ENCODE measurements at regions not wholly inside any gene's neighbourhood (a gene's known extent, or its start where the extent isn't known, plus 50 kb on each side); places are given as distances from the start of the nearest gene placed in this dataset.

DNA sequence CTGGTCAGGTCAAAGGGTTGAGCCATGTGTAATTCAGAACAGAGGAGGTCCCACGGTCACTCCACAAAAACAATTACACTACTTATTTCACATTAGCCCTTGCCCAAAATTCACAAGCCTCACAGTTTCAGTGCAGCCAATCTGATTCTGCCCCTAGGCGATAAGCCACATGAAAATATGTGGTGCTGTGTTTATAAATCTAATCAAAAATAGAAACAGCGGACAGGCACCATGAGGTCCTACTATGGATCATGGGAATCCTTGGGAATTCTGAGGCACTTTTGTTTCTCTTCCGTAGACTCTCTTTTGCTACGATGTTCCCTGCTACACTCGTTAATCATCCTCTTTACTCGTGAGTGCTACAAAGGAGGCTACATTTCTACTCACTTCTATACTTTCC is 476.1 kb downstream of the TFAP2A start:
- 92% methylated on average over 5 of the region's 7 CpGs for WGBS (ENCODE audit: insufficient coverage)
- POLR2A ChIA-PET = no interaction called here
- no peaks in the 10 kb centered on the region for H3K36me3 ChIP-seq (ENCODE audit: control insufficient read depth in 2 of 2, extremely low read depth in 1 of 2, insufficient read depth in 1 of 2, low read length in 1 of 2)
- CTCF ChIA-PET = no interaction called here
- H3K27me3 ChIP-seq (replicated peaks in 1 of 2; ENCODE audit: control insufficient read depth in 2 of 2, extremely low read depth in 1 of 2, insufficient read depth in 2 of 2, low read length in 1 of 2) = no peaks in the 10 kb centered on the region
- H3K4me3 ChIP-seq (ENCODE audit: control insufficient read depth in 1 of 2, extremely low read depth in 1 of 2, low read length in 1 of 2) = no peak overlapping the region
- H3K27me3 Mint-ChIP-seq = no peaks in the 10 kb centered on the region
- H3K27ac Mint-ChIP-seq = no peak overlapping the region
- ATAC-seq (replicated peaks in 1 of 4) = no peak
- no peaks in the 10 kb centered on the region for H3K4me1 Mint-ChIP-seq
- H3K27ac ChIP-seq (ENCODE audit: low read length) = no peak overlapping the region
- DNase-seq = no peak
- H3K36me3 Mint-ChIP-seq = no peaks in the 10 kb centered on the region
- H3K9me3 ChIP-seq = no peaks in the 10 kb centered on the region
- H3K4me3 Mint-ChIP-seq = no peak overlapping the region
- H3K4me1 ChIP-seq (ENCODE audit: control insufficient read depth in 1 of 2, extremely low read depth in 1 of 2, insufficient read depth in 2 of 2, low read length in 2 of 2) = no peaks in the 10 kb centered on the region
- H3K9me3 Mint-ChIP-seq = peaks cover 0 to 4% (median 3%) of the 10 kb centered on the region in 3 donors

DNA sequence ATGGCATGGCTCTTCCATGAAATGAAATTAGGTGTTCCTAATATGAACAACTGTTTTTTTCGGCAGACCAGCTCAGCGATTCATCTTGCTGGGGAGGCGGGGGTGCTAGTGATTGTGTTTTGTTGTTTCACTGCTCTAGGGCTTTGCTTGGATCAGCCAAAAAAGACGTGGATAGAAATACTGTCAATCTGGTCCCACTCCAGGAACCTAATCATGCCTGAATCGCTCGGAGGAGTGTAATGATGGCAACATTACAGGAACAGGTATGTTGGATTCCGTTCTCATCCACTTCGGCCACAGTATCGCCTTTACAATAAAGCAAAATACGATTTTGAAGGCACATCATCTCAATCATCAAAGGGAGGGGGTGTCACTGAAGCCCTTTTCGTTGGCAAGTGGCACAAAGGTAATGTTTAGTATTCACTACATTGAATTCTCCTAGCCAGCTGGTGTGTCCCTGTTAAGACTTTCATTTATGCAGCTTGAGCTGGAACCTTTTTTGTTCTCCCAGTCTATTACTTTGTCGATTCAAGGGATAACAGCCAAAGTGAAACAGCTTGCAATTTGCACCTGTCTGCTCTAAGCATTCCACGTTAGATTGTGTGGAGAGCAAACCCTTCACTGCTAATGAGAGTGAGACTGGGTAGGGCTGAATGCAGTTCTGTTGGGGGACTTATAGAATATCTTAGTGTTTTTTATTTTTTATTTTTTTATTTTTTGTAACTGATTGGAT is 477.7 kb downstream of the TFAP2A start:
- Histone ChIP-seq H3K36me3 (ENCODE audit: control insufficient read depth in 2 of 2, extremely low read depth in 1 of 2, insufficient read depth in 1 of 2, low read length in 1 of 2) (no peaks in the 10 kb centered on the region), H3K9me3 (no peaks in the 10 kb centered on the region), H3K27ac (ENCODE audit: low read length) (no peak overlapping the region), H3K27me3 (replicated peaks in 1 of 2; ENCODE audit: control insufficient read depth in 2 of 2, extremely low read depth in 1 of 2, insufficient read depth in 2 of 2, low read length in 1 of 2) (no peaks in the 10 kb centered on the region), H3K4me1 (ENCODE audit: control insufficient read depth in 1 of 2, extremely low read depth in 1 of 2, insufficient read depth in 2 of 2, low read length in 2 of 2) (no peaks in the 10 kb centered on the region), H3K4me3 (ENCODE audit: control insufficient read depth in 1 of 2, extremely low read depth in 1 of 2, low read length in 1 of 2) (no peak overlapping the region)
- H3K4me1 Mint-ChIP-seq = no peaks in the 10 kb centered on the region
- H3K4me3 Mint-ChIP-seq = no peak overlapping the region
- ChIA-PET POLR2A (no interaction called here), CTCF (no interaction called here)
- no peak overlapping the region for H3K27ac Mint-ChIP-seq
- no peaks in the 10 kb centered on the region for H3K36me3 Mint-ChIP-seq
- peaks cover 0 to 3% (median 0%) of the 10 kb centered on the region in 3 donors for H3K9me3 Mint-ChIP-seq
- H3K27me3 Mint-ChIP-seq = no peaks in the 10 kb centered on the region
- ATAC-seq (replicated peaks in 1 of 4) (no peak), DNase-seq (no peak)
- 88% methylated on average over 4 of the region's 13 CpGs for WGBS (ENCODE audit: insufficient coverage)

DNA sequence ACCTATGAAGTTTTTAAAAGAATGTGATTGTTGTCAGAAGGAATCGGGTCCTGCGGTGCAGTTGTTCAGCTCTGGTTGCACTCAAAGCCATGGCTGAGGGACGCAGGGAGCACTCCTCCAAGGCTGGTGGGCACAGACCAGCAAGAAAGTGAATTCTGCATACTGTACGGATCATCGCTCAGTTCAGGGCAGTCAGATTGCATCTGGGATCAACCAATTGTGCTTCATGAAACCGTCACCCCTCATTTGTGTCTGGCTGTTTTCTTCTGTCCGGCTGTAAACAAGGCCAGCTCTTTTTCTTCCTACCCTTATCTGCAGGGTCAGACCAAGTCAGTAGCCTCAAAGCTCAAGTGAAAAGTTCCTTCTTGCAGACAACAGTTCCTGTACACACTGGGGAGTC is 478.3 kb downstream of the TFAP2A start:
- no peaks in the 10 kb centered on the region for H3K36me3 Mint-ChIP-seq
- no peak for ATAC-seq (replicated peaks in 1 of 4)
- DNase-seq = no peak
- Histone ChIP-seq H3K4me3 (ENCODE audit: control insufficient read depth in 1 of 2, extremely low read depth in 1 of 2, low read length in 1 of 2) (no peak overlapping the region), H3K27ac (ENCODE audit: low read length) (no peak overlapping the region), H3K36me3 (ENCODE audit: control insufficient read depth in 2 of 2, extremely low read depth in 1 of 2, insufficient read depth in 1 of 2, low read length in 1 of 2) (no peaks in the 10 kb centered on the region), H3K4me1 (ENCODE audit: control insufficient read depth in 1 of 2, extremely low read depth in 1 of 2, insufficient read depth in 2 of 2, low read length in 2 of 2) (no peaks in the 10 kb centered on the region), H3K27me3 (replicated peaks in 1 of 2; ENCODE audit: control insufficient read depth in 2 of 2, extremely low read depth in 1 of 2, insufficient read depth in 2 of 2, low read length in 1 of 2) (no peaks in the 10 kb centered on the region), H3K9me3 (no peaks in the 10 kb centered on the region)
- ChIA-PET POLR2A (no interaction called here), CTCF (no interaction called here)
- no peak overlapping the region for H3K4me3 Mint-ChIP-seq
- H3K27ac Mint-ChIP-seq = no peak overlapping the region
- H3K27me3 Mint-ChIP-seq = no peaks in the 10 kb centered on the region
- WGBS (ENCODE audit: insufficient coverage) = 74% methylated on average over 7 of the region's 7 CpGs
- H3K4me1 Mint-ChIP-seq = no peaks in the 10 kb centered on the region
- H3K9me3 Mint-ChIP-seq = peaks cover 0 to 1% (median 0%) of the 10 kb centered on the region in 3 donors

DNA sequence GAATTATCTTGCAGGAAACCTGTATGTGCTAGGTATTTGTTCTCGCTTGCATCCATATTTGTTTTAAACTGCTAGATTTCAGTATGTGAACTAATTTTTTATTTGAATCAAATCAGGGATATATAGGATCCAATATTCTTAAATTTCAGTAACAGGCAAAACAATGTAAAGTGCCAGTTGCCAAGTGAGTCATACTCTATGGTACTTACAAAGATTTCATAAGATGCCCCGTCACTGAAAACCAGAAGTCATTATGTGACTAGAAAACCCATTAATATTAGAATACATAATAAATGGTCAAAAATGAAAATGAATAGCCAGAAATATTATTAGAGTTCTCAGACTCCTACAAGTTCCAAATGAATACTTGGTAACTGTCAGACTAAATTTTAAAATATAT is 481.2 kb downstream of the TFAP2A start:
- WGBS (ENCODE audit: insufficient coverage) = no CpG with 5 or more reads among the region's 2 CpGs
- CTCF ChIA-PET = no interaction called here
- no peaks in the 10 kb centered on the region for H3K4me1 ChIP-seq (ENCODE audit: control insufficient read depth in 1 of 2, extremely low read depth in 1 of 2, insufficient read depth in 2 of 2, low read length in 2 of 2)
- POLR2A ChIA-PET = no interaction called here
- Mint-ChIP-seq H3K27ac (no peak overlapping the region), H3K36me3 (no peaks in the 10 kb centered on the region), H3K4me1 (no peaks in the 10 kb centered on the region), H3K27me3 (no peaks in the 10 kb centered on the region), H3K4me3 (no peak overlapping the region), H3K9me3 (peaks cover 0 to 9% (median 0%) of the 10 kb centered on the region in 3 donors)
- H3K36me3 ChIP-seq (ENCODE audit: control insufficient read depth in 2 of 2, extremely low read depth in 1 of 2, insufficient read depth in 1 of 2, low read length in 1 of 2) = no peaks in the 10 kb centered on the region
- ATAC-seq (replicated peaks in 1 of 4) (no peak), DNase-seq (no peak)
- no peak overlapping the region for H3K4me3 ChIP-seq (ENCODE audit: control insufficient read depth in 1 of 2, extremely low read depth in 1 of 2, low read length in 1 of 2)
- no peak overlapping the region for H3K27ac ChIP-seq (ENCODE audit: low read length)
- no peaks in the 10 kb centered on the region for H3K9me3 ChIP-seq
- no peaks in the 10 kb centered on the region for H3K27me3 ChIP-seq (replicated peaks in 1 of 2; ENCODE audit: control insufficient read depth in 2 of 2, extremely low read depth in 1 of 2, insufficient read depth in 2 of 2, low read length in 1 of 2)

DNA sequence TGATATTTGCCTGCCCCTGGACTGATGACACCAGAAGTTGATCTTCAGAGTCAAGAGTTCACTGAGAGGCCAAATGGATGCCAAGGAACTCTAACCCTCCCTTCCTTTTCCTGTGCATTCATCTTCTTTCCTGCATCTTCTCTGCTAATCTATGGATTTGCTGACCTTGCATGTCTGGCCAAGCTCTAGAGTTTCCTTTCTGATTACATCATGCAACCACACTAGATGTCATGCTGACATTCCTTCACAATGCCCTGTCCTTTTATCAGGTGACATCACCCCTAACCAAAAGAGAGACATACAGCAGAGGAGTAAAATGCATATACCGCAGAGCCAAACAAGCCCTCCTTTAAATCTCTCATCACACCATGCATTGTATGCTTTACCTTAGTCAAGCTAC is 487.6 kb downstream of the TFAP2A start:
- Mint-ChIP-seq H3K27me3 (no peaks in the 10 kb centered on the region), H3K9me3 (peaks cover 2 to 28% (median 11%) of the 10 kb centered on the region in 3 donors), H3K4me1 (no peaks in the 10 kb centered on the region), H3K27ac (no peak overlapping the region), H3K4me3 (no peak overlapping the region), H3K36me3 (no peaks in the 10 kb centered on the region)
- ChIA-PET CTCF (no interaction called here), POLR2A (interaction anchor here (0.5 to 0.6 kb wide), 2 partner anchors 54 to 1583 kb away, joined by 3 to 4 read pairs; no protein-coding TSS in a partner anchor)
- no CpG with 5 or more reads among the region's 1 CpG for WGBS (ENCODE audit: insufficient coverage)
- no peak overlapping the region for H3K4me3 ChIP-seq (ENCODE audit: control insufficient read depth in 1 of 2, extremely low read depth in 1 of 2, low read length in 1 of 2)
- ATAC-seq (replicated peaks in 1 of 4) (no peak), DNase-seq (no peak)
- H3K36me3 ChIP-seq (ENCODE audit: control insufficient read depth in 2 of 2, extremely low read depth in 1 of 2, insufficient read depth in 1 of 2, low read length in 1 of 2) = no peaks in the 10 kb centered on the region
- no peaks in the 10 kb centered on the region for H3K27me3 ChIP-seq (replicated peaks in 1 of 2; ENCODE audit: control insufficient read depth in 2 of 2, extremely low read depth in 1 of 2, insufficient read depth in 2 of 2, low read length in 1 of 2)
- no peaks in the 10 kb centered on the region for H3K9me3 ChIP-seq
- no peaks in the 10 kb centered on the region for H3K4me1 ChIP-seq (ENCODE audit: control insufficient read depth in 1 of 2, extremely low read depth in 1 of 2, insufficient read depth in 2 of 2, low read length in 2 of 2)
- H3K27ac ChIP-seq (ENCODE audit: low read length) = no peak overlapping the region

DNA sequence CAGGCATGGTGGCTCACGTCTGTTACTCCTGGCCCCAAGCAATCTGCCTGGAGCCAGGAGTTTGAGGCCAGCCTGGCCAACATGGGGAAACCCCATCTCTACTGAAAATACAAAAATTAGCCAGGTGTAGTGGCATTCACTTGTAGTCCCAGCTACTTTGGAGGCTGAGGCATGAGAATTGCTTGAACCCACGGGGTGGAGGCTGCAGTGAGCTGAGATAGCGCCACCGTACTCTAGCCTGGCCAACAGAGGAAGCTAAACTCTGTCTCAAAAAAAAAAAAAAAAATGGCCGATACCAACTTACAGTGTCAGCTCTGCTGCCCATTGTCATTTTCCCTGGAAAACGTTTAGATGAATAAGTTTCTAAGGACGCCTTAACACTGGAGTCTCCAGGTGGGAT is 489.9 kb downstream of the TFAP2A start:
- no peaks in the 10 kb centered on the region for H3K9me3 ChIP-seq
- POLR2A ChIA-PET = no interaction called here
- no peak for DNase-seq
- Mint-ChIP-seq H3K9me3 (peaks cover 2 to 25% (median 11%) of the 10 kb centered on the region in 3 donors), H3K27me3 (no peaks in the 10 kb centered on the region), H3K27ac (no peak overlapping the region), H3K4me3 (no peak overlapping the region), H3K36me3 (no peaks in the 10 kb centered on the region), H3K4me1 (no peaks in the 10 kb centered on the region)
- H3K27me3 ChIP-seq (replicated peaks in 1 of 2; ENCODE audit: control insufficient read depth in 2 of 2, extremely low read depth in 1 of 2, insufficient read depth in 2 of 2, low read length in 1 of 2) = no peaks in the 10 kb centered on the region
- ATAC-seq (replicated peaks in 1 of 4) = no peak
- no peak overlapping the region for H3K27ac ChIP-seq (ENCODE audit: low read length)
- WGBS (ENCODE audit: insufficient coverage) = 53% methylated on average over 4 of the region's 7 CpGs
- H3K4me1 ChIP-seq (ENCODE audit: control insufficient read depth in 1 of 2, extremely low read depth in 1 of 2, insufficient read depth in 2 of 2, low read length in 2 of 2) = no peaks in the 10 kb centered on the region
- H3K36me3 ChIP-seq (ENCODE audit: control insufficient read depth in 2 of 2, extremely low read depth in 1 of 2, insufficient read depth in 1 of 2, low read length in 1 of 2) = no peaks in the 10 kb centered on the region
- CTCF ChIA-PET = no interaction called here
- no peak overlapping the region for H3K4me3 ChIP-seq (ENCODE audit: control insufficient read depth in 1 of 2, extremely low read depth in 1 of 2, low read length in 1 of 2)

DNA sequence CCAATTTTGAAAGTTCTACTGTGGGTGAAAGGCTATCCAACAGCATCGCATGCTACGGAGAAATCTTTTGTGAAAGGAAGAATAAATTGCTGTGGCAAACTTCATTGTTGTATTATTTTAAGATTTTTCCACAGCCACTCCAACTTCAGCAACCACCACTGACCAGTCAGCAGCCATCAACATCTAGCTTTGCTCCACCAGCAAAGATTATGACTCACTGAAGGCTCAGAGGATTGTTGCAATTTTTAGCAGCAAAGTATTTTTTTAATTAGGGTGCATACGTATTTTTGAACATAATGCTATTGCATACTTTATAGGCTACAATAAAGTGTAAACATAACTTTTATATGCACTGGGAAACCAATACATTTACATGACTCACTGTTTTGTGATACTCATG is 493.5 kb downstream of the TFAP2A start:
- H3K9me3 Mint-ChIP-seq = peaks cover 2 to 11% (median 9%) of the 10 kb centered on the region in 3 donors
- Histone ChIP-seq H3K4me3 (ENCODE audit: control insufficient read depth in 1 of 2, extremely low read depth in 1 of 2, low read length in 1 of 2) (no peak overlapping the region), H3K4me1 (ENCODE audit: control insufficient read depth in 1 of 2, extremely low read depth in 1 of 2, insufficient read depth in 2 of 2, low read length in 2 of 2) (no peaks in the 10 kb centered on the region), H3K27me3 (replicated peaks in 1 of 2; ENCODE audit: control insufficient read depth in 2 of 2, extremely low read depth in 1 of 2, insufficient read depth in 2 of 2, low read length in 1 of 2) (no peaks in the 10 kb centered on the region), H3K27ac (ENCODE audit: low read length) (no peak overlapping the region), H3K36me3 (ENCODE audit: control insufficient read depth in 2 of 2, extremely low read depth in 1 of 2, insufficient read depth in 1 of 2, low read length in 1 of 2) (no peaks in the 10 kb centered on the region), H3K9me3 (no peaks in the 10 kb centered on the region)
- H3K27ac Mint-ChIP-seq = no peak overlapping the region
- WGBS (ENCODE audit: insufficient coverage) = no CpG with 5 or more reads among the region's 3 CpGs
- no peaks in the 10 kb centered on the region for H3K36me3 Mint-ChIP-seq
- DNase-seq (no peak), ATAC-seq (replicated peaks in 1 of 4) (no peak)
- ChIA-PET CTCF (no interaction called here), POLR2A (no interaction called here)
- peaks cover 0 to 3% of the 10 kb centered on the region in 2 donors for H3K27me3 Mint-ChIP-seq
- H3K4me3 Mint-ChIP-seq = no peak overlapping the region
- H3K4me1 Mint-ChIP-seq = no peaks in the 10 kb centered on the region
